GM18511 (cell line): ENCODE measurements at regions not wholly inside any gene's neighbourhood (a gene's known extent, or its start where the extent isn't known, plus 50 kb on each side); places are given as distances from the start of the nearest gene placed in this dataset.
A peak's percentile ranks its signal among the peaks of the same experiment; 100 is the strongest.
"Not testable (repeated sequence)": the region's sequence is repeated elsewhere in the genome, so short reads cannot be mapped to it uniquely, and the experiment has no call there.

Source experiments
- ATAC-seq: cut with Tn5 transposase; IDR thresholded peaks from one replicate; pipeline ENCODE4 v1.9.1; 2021; ENCODE audit warnings: mild to moderate bottlenecking, moderate library complexity; ENCODE audit not compliant: unreplicated experiment

- peak; percentile 90 for ATAC-seq
Measured at GRCh38 chr11:67805253-67806126, 131.1 kb upstream of the ALDH3B2 start.

- ATAC-seq: peak; percentile 20
Measured at GRCh38 chr11:67804435-67805252, 130.2 kb upstream of the ALDH3B2 start.

- ATAC-seq: not testable (repeated sequence)
Measured at GRCh38 chr11:67803519-67803918, 129.1 kb upstream of the ALDH3B2 start.

- ATAC-seq: not testable (repeated sequence)
Measured at GRCh38 chr11:67803055-67803454, 128.6 kb upstream of the ALDH3B2 start.

GRCh38 chr11:67802623-67803022 is 128.2 kb upstream of the ALDH3B2 start:
- not testable (repeated sequence) for ATAC-seq

- ATAC-seq: not testable (repeated sequence)
Measured at GRCh38 chr11:67801397-67801796, 127.0 kb upstream of the ALDH3B2 start.

GRCh38 chr11:67800591-67800990 is 126.2 kb upstream of the ALDH3B2 start:
- ATAC-seq: not testable (repeated sequence)

- not testable (repeated sequence) for ATAC-seq
Measured at GRCh38 chr11:67799808-67800207, 125.4 kb upstream of the ALDH3B2 start.

GRCh38 chr11:67797726-67798521 is 123.5 kb upstream of the ALDH3B2 start:
- ATAC-seq: not testable (repeated sequence)

GRCh38 chr11:67795746-67796145 is 121.3 kb upstream of the ALDH3B2 start:
- ATAC-seq: no peak

GRCh38 chr11:67793750-67794149 is 119.3 kb upstream of the ALDH3B2 start:
- ATAC-seq: not testable (repeated sequence)

- ATAC-seq: not testable (repeated sequence)
Measured at GRCh38 chr11:67792273-67792990, 118.0 kb upstream of the ALDH3B2 start.

- ATAC-seq: not testable (repeated sequence)
Measured at GRCh38 chr11:67791598-67792170, 117.3 kb upstream of the ALDH3B2 start.

- ATAC-seq: not testable (repeated sequence)
Measured at GRCh38 chr11:67788341-67788695, 113.9 kb upstream of the ALDH3B2 start.

- not testable (repeated sequence) for ATAC-seq
Measured at GRCh38 chr11:67787681-67788340, 113.4 kb upstream of the ALDH3B2 start.

- not testable (repeated sequence) for ATAC-seq
Measured at GRCh38 chr11:67781967-67782366, 107.5 kb upstream of the ALDH3B2 start.

GRCh38 chr11:67781506-67781905 is 107.1 kb upstream of the ALDH3B2 start:
- not testable (repeated sequence) for ATAC-seq

- no peak for ATAC-seq
Measured at GRCh38 chr11:67780056-67780455, 105.6 kb upstream of the ALDH3B2 start.

GRCh38 chr11:67779189-67779875 is 104.9 kb upstream of the ALDH3B2 start:
- not testable (repeated sequence) for ATAC-seq
